GM12878 (cell line): ENCODE measurements at regions not wholly inside any gene's neighbourhood (a gene's known extent, or its start where the extent isn't known, plus 50 kb on each side); places are given as distances from the start of the nearest gene placed in this dataset.

Experiments used
- ATAC-seq: fragments of 200-7000 bp; cut with Tn5 transposase; 3 replicates; pipeline ENCODE4 v1.9.1; 2020; ENCODE audit warnings: mild to moderate bottlenecking, moderate library complexity
- BruUV-seq: library from RNA; stranded (reverse); fragments of 400-500 nt; replicated peaks from 2 replicates; lab custom pipeline; 2021; lab: Mats Ljungman, UMichigan
- CTCF ChIA-PET: fragments of 300-600 bp; sonication (Branson Sonifier 250); formaldehyde crosslinking; extraction: SDS; loops from one replicate; lab custom pipeline; 2021; ENCODE audit warnings: inconsistent platforms; lab: Yijun Ruan, JAX
- POLR2A ChIA-PET: fragments of 350-600 bp; formaldehyde crosslinking; extraction: SDS; loops from one replicate; lab custom pipeline; 2021; ENCODE audit warnings: inconsistent platforms; lab: Charles Lee
- RAD21 ChIA-PET: fragments of 300-600 bp; sonication (Branson Sonifier 250); formaldehyde crosslinking; loops from one replicate; lab custom pipeline; 2023; ENCODE audit warnings: antibody characterized with exemption; ENCODE audit not compliant: unreplicated experiment; lab: Charles Lee
- SMC1A ChIA-PET: fragments of 300-600 bp; sonication (Branson Sonifier 250); formaldehyde crosslinking; loops from one replicate; lab custom pipeline; 2023; ENCODE audit not compliant: unreplicated experiment, uncharacterized antibody; lab: Charles Lee
- DNase-seq: peaks from one replicate; pipeline ENCODE4 v3.0.0-alpha.2; 2011; ENCODE audit warnings: low read depth, low spot score
- FAIRE-seq: peaks from 3 replicates; lab custom pipeline; 2011; peaks lifted over from hg19 to GRCh38; lab: Jason Lieb, UNC
- H2AFZ ChIP-seq: 2 replicates; pipeline ENCODE4 v1.6.0; 2011; ENCODE audit warnings: low read depth, low read length, control low read depth; ENCODE audit not compliant: control insufficient read depth
- H3K27ac ChIP-seq: 2 replicates; pipeline ENCODE4 v1.5.1; 2011; ENCODE audit warnings: control low read depth; ENCODE audit not compliant: control insufficient read depth, insufficient read depth
- H3K27me3 ChIP-seq, 2 experiments: replicated peaks in 1 of 2; 2 replicates each; pipeline versions ENCODE4 v1.6.0 to v1.6.1; 2011; ENCODE audit warnings: low read length in 1 of 2; ENCODE audit not compliant: control insufficient read depth in 2 of 2, insufficient read depth in 2 of 2
- H3K36me3 ChIP-seq, 2 experiments: 2 replicates each; pipeline ENCODE4 v1.5.1; 2011; ENCODE audit warnings: low read length in 1 of 2; ENCODE audit not compliant: control insufficient read depth in 2 of 2, insufficient read depth in 2 of 2
- H3K4me1 ChIP-seq: 2 replicates; pipeline ENCODE4 v1.6.1; 2011; ENCODE audit warnings: mild to moderate bottlenecking, low read length, moderate library complexity, mixed read lengths; ENCODE audit not compliant: control insufficient read depth, insufficient read depth
- H3K4me2 ChIP-seq: 2 replicates; pipeline ENCODE4 v1.6.0; 2011; ENCODE audit warnings: control low read depth; ENCODE audit not compliant: control insufficient read depth, insufficient read depth
- H3K4me3 ChIP-seq: fragments of 200-600 bp; sonication (generic); 2 replicates; pipeline ENCODE4 v1.5.1; 2016
- H3K79me2 ChIP-seq: 2 replicates; pipeline ENCODE4 v1.6.0; 2011; ENCODE audit warnings: low read length; ENCODE audit not compliant: control insufficient read depth, insufficient read depth
- H3K9ac ChIP-seq: 2 replicates; pipeline ENCODE4 v1.8.0; 2011; ENCODE audit warnings: low read length, control low read depth, mixed read lengths; ENCODE audit not compliant: control insufficient read depth, insufficient read depth
- H3K9me3 ChIP-seq: replicated peaks from 3 replicates; pipeline ENCODE4 v1.5.1; 2011; ENCODE audit warnings: mild to moderate bottlenecking, low read length; ENCODE audit not compliant: control insufficient read depth, insufficient read depth
- H4K20me1 ChIP-seq: 2 replicates; pipeline ENCODE4 v1.6.0; 2011; ENCODE audit not compliant: control insufficient read depth, insufficient read depth
- ATF2 ChIP-seq: IDR thresholded peaks from 2 replicates; pipeline ENCODE4 v1.6.1; 2012; ENCODE audit warnings: low read length, inconsistent platforms
- ATF3 ChIP-seq: IDR thresholded peaks from 2 replicates; pipeline ENCODE4 v1.6.1; 2011; ENCODE audit warnings: low read depth, mild to moderate bottlenecking, low read length, moderate library complexity, borderline replicate concordance; ENCODE audit errors: extremely low read depth
- BCL11A ChIP-seq: IDR thresholded peaks from 2 replicates; pipeline ENCODE4 v1.6.1; 2011; ENCODE audit warnings: low read depth, low read length
- BMI1 ChIP-seq: fragments of 450-650 bp; IDR thresholded peaks from 2 replicates; pipeline ENCODE4 v1.6.1; 2016; ENCODE audit warnings: mild to moderate bottlenecking, moderate library complexity, borderline replicate concordance
- CBFB ChIP-seq: IDR thresholded peaks from 2 replicates; pipeline ENCODE4 v1.6.1; 2016; ENCODE audit warnings: antibody characterized with exemption, low read depth
- ELK1 ChIP-seq: IDR thresholded peaks from 2 replicates; pipeline ENCODE4 v1.6.1; 2012; ENCODE audit warnings: low read depth, low read length, improper control_type of control experiment
- GATAD2B ChIP-seq: fragments of 450-650 bp; conservative IDR thresholded peaks from 2 replicates; pipeline ENCODE4 v1.6.1; 2017; ENCODE audit warnings: low read depth, mild to moderate bottlenecking, moderate library complexity
- HCFC1 ChIP-seq: fragments of 150-350 bp; IDR thresholded peaks from 2 replicates; pipeline ENCODE4 v1.6.1; 2014; ENCODE audit warnings: low read length
- HDAC6 ChIP-seq: fragments of 200-600 bp; sonication (generic); IDR thresholded peaks from one replicate; pipeline ENCODE4 v1.8.0; 2017; ENCODE audit warnings: antibody characterized with exemption; ENCODE audit not compliant: unreplicated experiment
- MTA2 ChIP-seq: fragments of 450-650 bp; IDR thresholded peaks from 2 replicates; pipeline ENCODE4 v1.6.1; 2016; ENCODE audit warnings: low read depth, mild to moderate bottlenecking, moderate library complexity
- RAD51 ChIP-seq: fragments of 450-650 bp; IDR thresholded peaks from 2 replicates; pipeline ENCODE4 v1.6.1; 2016; ENCODE audit warnings: moderate library complexity, mild to moderate bottlenecking, inconsistent platforms
- SMAD1 ChIP-seq: fragments of 450-650 bp; IDR thresholded peaks from 2 replicates; pipeline ENCODE4 v1.6.1; 2018; ENCODE audit warnings: mild to moderate bottlenecking, low read depth; ENCODE audit not compliant: partially characterized antibody
- SMAD5 ChIP-seq: IDR thresholded peaks from 2 replicates; pipeline ENCODE4 v1.6.1; 2016; ENCODE audit warnings: antibody characterized with exemption, low read depth
- SMARCA5 ChIP-seq: fragments of 450-650 bp; IDR thresholded peaks from 2 replicates; pipeline ENCODE4 v1.6.1; 2017; ENCODE audit warnings: mild to moderate bottlenecking
- TARDBP ChIP-seq: IDR thresholded peaks from 2 replicates; pipeline ENCODE4 v1.6.1; 2016; ENCODE audit warnings: borderline replicate concordance
- TCF3 ChIP-seq: IDR thresholded peaks from 2 replicates; pipeline ENCODE4 v1.6.1; 2012; ENCODE audit warnings: low read depth, mild to moderate bottlenecking, low read length, borderline replicate concordance; ENCODE audit not compliant: insufficient read depth
- ZNF274 ChIP-seq: IDR thresholded peaks from one replicate; pipeline ENCODE4 v1.8.0; 2011; ENCODE audit not compliant: insufficient read length, insufficient read depth
- ZNF384 ChIP-seq: IDR thresholded peaks from 2 replicates; pipeline ENCODE4 v1.6.1; 2012; ENCODE audit warnings: low read depth, mild to moderate bottlenecking, low read length, improper control_type of control experiment, borderline replicate concordance
- WGBS: methylation state at CpG from one replicate; pipeline ENCODE4 v1.1.6; 2016; ENCODE audit warnings: low lambda C conversion rate; ENCODE audit not compliant: insufficient replicate concordance, insufficient coverage; ENCODE audit errors: missing lambda C conversion rate; 5-methylcytosine and 5-hydroxymethylcytosine counted together
- in situ Hi-C: fragments of 300-500 bp; cut with MboI; formaldehyde crosslinking; loops from 9 replicates; pipeline ENCODE4 v1.14.3; 2018; ENCODE audit warnings: mixed read lengths
- intact Hi-C: fragments of 100-400 bp; cut with micrococcal nuclease; formaldehyde crosslinking; loops from one replicate; pipeline ENCODE4 v1.14.2; 2022; ENCODE audit not compliant: unreplicated experiment
- TF ChIP-seq, protein P1 (sequence below): fragments of 150-350 bp; IDR thresholded peaks from 2 replicates; pipeline ENCODE4 v1.6.1; 2016; ENCODE audit warnings: low read depth, low read length

DNA sequence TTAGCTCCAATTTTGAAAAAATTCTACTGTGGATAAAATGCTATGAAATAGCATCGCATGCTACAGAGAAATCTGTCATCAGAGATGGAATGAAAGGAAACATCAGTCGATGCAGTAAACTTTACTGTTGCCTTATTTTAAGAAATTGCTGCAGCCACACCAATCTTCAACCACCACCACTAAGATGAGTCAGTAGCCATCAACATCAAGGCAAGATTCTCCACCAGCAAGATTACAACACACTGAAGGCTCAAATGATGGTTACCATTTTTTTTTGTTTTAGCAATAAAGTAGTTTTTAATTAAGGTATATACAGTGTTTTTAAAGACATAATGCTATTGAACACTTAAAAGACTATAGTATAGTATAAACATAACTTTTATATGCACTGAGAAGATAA is 95.6 kb upstream of the JUN start (continued):
- no peak for TF ChIP-seq ATF2
- no peak for TF ChIP-seq SMARCA5
- no peak for TF ChIP-seq ZNF384
- TF ChIP-seq RAD51, result no peak
- TF ChIP-seq BCL11A, result no peak
- no peak for TF ChIP-seq ATF3
- no peak for TF ChIP-seq MTA2
- TF ChIP-seq TCF3, result no peak
- TF ChIP-seq SMAD5, result no peak
- no peak for TF ChIP-seq GATAD2B

GRCh38 chr1:58880592-58880991 is 96.7 kb upstream of the JUN start:
- Histone ChIP-seq H3K9ac (no peak overlapping the region), H3K4me3 (no peak overlapping the region), H3K27ac (no peak overlapping the region), H3K79me2 (no peaks in the 10 kb centered on the region), H2AFZ (no peak overlapping the region), H3K4me2 (no peak overlapping the region), H3K27me3 (no peaks in the 10 kb centered on the region), H3K36me3 (no peaks in the 10 kb centered on the region), H3K4me1 (no peaks in the 10 kb centered on the region), H4K20me1 (no peaks in the 10 kb centered on the region), H3K9me3 (no peaks in the 10 kb centered on the region)
- ATAC-seq, result no peak
- intact Hi-C loops (no loop called here), in situ Hi-C loops (no loop called here)
- no peak for DNase-seq
- 57% methylated on average over 2 of the region's 2 CpGs for WGBS
- ChIA-PET SMC1A (interaction anchor here (1.0 kb wide), 1 partner anchor 15 kb away, joined by 3 read pairs; no protein-coding TSS in a partner anchor), CTCF (interaction anchor here (0.6 to 1.7 kb wide), 4 partner anchors 9 to 1066 kb away, joined by 3 read pairs; no protein-coding TSS in a partner anchor), RAD21 (no interaction called here), POLR2A (no interaction called here)
- BruUV-seq, result no TSS peak
- no peak for FAIRE-seq
- TF ChIP-seq ATF2, result no peak
- no peak for TF ChIP-seq SMAD1
- TF ChIP-seq HDAC6, result no peak
- no peak for TF ChIP-seq BMI1
- TF ChIP-seq ELK1, result no peak
- TF ChIP-seq TARDBP, result no peak
- TF ChIP-seq, protein P1, sequence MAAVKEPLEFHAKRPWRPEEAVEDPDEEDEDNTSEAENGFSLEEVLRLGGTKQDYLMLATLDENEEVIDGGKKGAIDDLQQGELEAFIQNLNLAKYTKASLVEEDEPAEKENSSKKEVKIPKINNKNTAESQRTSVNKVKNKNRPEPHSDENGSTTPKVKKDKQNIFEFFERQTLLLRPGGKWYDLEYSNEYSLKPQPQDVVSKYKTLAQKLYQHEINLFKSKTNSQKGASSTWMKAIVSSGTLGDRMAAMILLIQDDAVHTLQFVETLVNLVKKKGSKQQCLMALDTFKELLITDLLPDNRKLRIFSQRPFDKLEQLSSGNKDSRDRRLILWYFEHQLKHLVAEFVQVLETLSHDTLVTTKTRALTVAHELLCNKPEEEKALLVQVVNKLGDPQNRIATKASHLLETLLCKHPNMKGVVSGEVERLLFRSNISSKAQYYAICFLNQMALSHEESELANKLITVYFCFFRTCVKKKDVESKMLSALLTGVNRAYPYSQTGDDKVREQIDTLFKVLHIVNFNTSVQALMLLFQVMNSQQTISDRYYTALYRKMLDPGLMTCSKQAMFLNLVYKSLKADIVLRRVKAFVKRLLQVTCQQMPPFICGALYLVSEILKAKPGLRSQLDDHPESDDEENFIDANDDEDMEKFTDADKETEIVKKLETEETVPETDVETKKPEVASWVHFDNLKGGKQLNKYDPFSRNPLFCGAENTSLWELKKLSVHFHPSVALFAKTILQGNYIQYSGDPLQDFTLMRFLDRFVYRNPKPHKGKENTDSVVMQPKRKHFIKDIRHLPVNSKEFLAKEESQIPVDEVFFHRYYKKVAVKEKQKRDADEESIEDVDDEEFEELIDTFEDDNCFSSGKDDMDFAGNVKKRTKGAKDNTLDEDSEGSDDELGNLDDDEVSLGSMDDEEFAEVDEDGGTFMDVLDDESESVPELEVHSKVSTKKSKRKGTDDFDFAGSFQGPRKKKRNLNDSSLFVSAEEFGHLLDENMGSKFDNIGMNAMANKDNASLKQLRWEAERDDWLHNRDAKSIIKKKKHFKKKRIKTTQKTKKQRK, result no peak
- no peak for TF ChIP-seq ZNF274
- TF ChIP-seq CBFB, result no peak
- no peak for TF ChIP-seq HCFC1
